ENCODE measurements at regions not wholly inside any gene's neighbourhood (a gene's known extent, or its start where the extent isn't known, plus 50 kb on each side); places are given as distances from the start of the nearest gene placed in this dataset.

DNA sequence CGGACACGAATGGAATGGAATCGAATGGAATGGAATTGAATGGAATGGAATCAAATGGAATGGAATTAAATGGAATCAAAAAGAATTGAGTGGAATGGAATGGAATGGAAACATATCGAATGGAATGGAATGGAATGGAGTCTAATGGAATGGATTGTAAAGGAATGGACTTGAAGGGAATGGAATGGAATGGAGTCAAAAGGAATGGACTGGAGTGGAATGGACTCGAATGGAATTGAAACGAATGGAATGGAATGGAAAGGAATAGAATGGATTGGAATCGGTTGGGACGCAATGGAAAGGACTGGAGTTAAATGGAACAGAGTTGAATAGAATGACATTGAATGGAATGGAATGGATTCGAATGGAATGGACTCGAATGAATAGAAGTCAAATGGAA, 486.9 kb upstream of the WSB1 start:
- H3K4me1 ChIP-seq (ENCODE audit: insufficient read depth, low read length) = no peaks in the 10 kb centered on the region
- H3K4me3 ChIP-seq (ENCODE audit: low read length in 2 of 2) = no peak overlapping the region
- POLR2A ChIA-PET (ENCODE audit: partially characterized antibody) = no interaction called here
- Mint-ChIP-seq H3K27me3 (no peaks in the 10 kb centered on the region), H3K4me3 (no peak overlapping the region), H3K36me3 (no peaks in the 10 kb centered on the region), H3K4me1 (no peaks in the 10 kb centered on the region), H3K9me3 (peaks cover 0 to 3% (median 2%) of the 10 kb centered on the region in 8 donors), H3K27ac (no peak overlapping the region)
- no peak overlapping the region for H3K27ac ChIP-seq (ENCODE audit: low read depth, low read length)
- no peak for DNase-seq
- CTCF ChIA-PET (ENCODE audit: partially characterized antibody) = no interaction called here
- no peaks in the 10 kb centered on the region for H3K27me3 ChIP-seq (ENCODE audit: insufficient read depth, low read length)
- H3K36me3 ChIP-seq (ENCODE audit: insufficient read depth, low read length) = no peaks in the 10 kb centered on the region
- H3K9me3 ChIP-seq (ENCODE audit: control insufficient read depth in 1 of 2, low read length in 2 of 2) = peaks cover 0 to 22% of the 10 kb centered on the region in 2 donors
- intact Hi-C loops (cut with micrococcal nuclease) = no loop called here

DNA sequence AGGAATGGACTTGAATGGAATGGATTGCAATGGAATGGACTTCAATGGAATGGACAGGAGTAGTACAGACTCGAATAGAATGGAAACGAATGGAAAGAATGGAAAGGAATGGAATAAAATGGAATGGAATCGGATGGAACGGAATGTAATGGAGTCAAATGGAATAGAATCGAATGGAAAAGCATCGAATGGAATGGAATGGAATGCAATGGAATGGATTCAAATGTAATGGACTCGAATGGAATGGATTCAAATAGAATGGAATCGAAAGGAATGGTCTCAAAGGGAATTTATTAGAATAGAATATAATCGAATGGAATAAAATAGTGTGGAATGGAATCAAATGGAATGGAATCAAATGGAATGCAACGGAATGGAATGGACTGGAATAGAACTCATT, 484.9 kb upstream of the WSB1 start:
- H3K4me1 ChIP-seq (ENCODE audit: insufficient read depth, low read length) = no peaks in the 10 kb centered on the region
- intact Hi-C loops (cut with micrococcal nuclease) = no loop called here
- DNase-seq = no peak
- ChIA-PET CTCF (ENCODE audit: partially characterized antibody) (no interaction called here), POLR2A (ENCODE audit: partially characterized antibody) (no interaction called here)
- H3K9me3 ChIP-seq (ENCODE audit: control insufficient read depth in 1 of 2, low read length in 2 of 2) = peaks cover 0 to 29% of the 10 kb centered on the region in 2 donors
- Mint-ChIP-seq H3K4me1 (no peaks in the 10 kb centered on the region), H3K9me3 (peaks cover 0 to 3% (median 2%) of the 10 kb centered on the region in 8 donors), H3K36me3 (no peaks in the 10 kb centered on the region), H3K27ac (no peak overlapping the region), H3K4me3 (no peak overlapping the region), H3K27me3 (no peaks in the 10 kb centered on the region)
- no peaks in the 10 kb centered on the region for H3K27me3 ChIP-seq (ENCODE audit: insufficient read depth, low read length)
- no peak overlapping the region for H3K4me3 ChIP-seq (ENCODE audit: low read length in 2 of 2)
- no peak overlapping the region for H3K27ac ChIP-seq (ENCODE audit: low read depth, low read length)
- no peaks in the 10 kb centered on the region for H3K36me3 ChIP-seq (ENCODE audit: insufficient read depth, low read length)

GRCh38 chr17:26818736-26819135, 475.2 kb upstream of the WSB1 start:
- Histone ChIP-seq H3K4me3 (ENCODE audit: low read length in 2 of 2) (no peak overlapping the region), H3K36me3 (ENCODE audit: insufficient read depth, low read length) (no peaks in the 10 kb centered on the region), H3K4me1 (ENCODE audit: insufficient read depth, low read length) (no peaks in the 10 kb centered on the region), H3K9me3 (ENCODE audit: control insufficient read depth in 1 of 2, low read length in 2 of 2) (peaks cover 0 to 58% of the 10 kb centered on the region in 2 donors), H3K27ac (ENCODE audit: low read depth, low read length) (no peak overlapping the region), H3K27me3 (ENCODE audit: insufficient read depth, low read length) (no peaks in the 10 kb centered on the region)
- no peak overlapping the region for H3K4me3 Mint-ChIP-seq
- no peak for DNase-seq
- no peaks in the 10 kb centered on the region for H3K27me3 Mint-ChIP-seq
- POLR2A ChIA-PET (ENCODE audit: partially characterized antibody) = no interaction called here
- H3K9me3 Mint-ChIP-seq = no peaks in the 10 kb centered on the region
- H3K27ac Mint-ChIP-seq = no peak overlapping the region
- CTCF ChIA-PET (ENCODE audit: partially characterized antibody) = no interaction called here
- H3K4me1 Mint-ChIP-seq = no peaks in the 10 kb centered on the region
- no peaks in the 10 kb centered on the region for H3K36me3 Mint-ChIP-seq
- intact Hi-C loops (cut with micrococcal nuclease) = no loop called here
